Esophagus mucosa (tissue), 1 donor: ENCODE measurements at regions not wholly inside any gene's neighbourhood (a gene's known extent, or its start where the extent isn't known, plus 50 kb on each side); places are given as distances from the start of the nearest gene placed in this dataset.
"Not testable (repeated sequence)": the region's sequence is repeated elsewhere in the genome, so short reads cannot be mapped to it uniquely, and the experiment has no call there.

Experiments
- ATAC-seq: fragments of 200-7000 bp; cut with Tn5 transposase; one replicate; pipeline ENCODE4 v1.9.1; 2020
- donor health status: DM: yes; HTN: yes; CAD: no.

GRCh38 chr3:74413547-74414241 lies 200.8 kb downstream of the CNTN3 start:
- ATAC-seq: no peak

- ATAC-seq: no peak
Observed at GRCh38 chr3:74410276-74410941, 204.1 kb downstream of the CNTN3 start.

GRCh38 chr3:74409066-74409465 lies 205.4 kb downstream of the CNTN3 start:
- ATAC-seq: no peak

GRCh38 chr3:74403307-74403706 lies 211.2 kb downstream of the CNTN3 start:
- ATAC-seq: no peak

GRCh38 chr3:74402821-74403220 lies 211.6 kb downstream of the CNTN3 start:
- no peak for ATAC-seq

- no peak for ATAC-seq
Observed at GRCh38 chr3:74393426-74393825, 221.0 kb downstream of the CNTN3 start.

GRCh38 chr3:74390121-74390877 lies 224.2 kb downstream of the CNTN3 start:
- no peak for ATAC-seq

GRCh38 chr3:74387111-74387735 lies 227.2 kb downstream of the CNTN3 start:
- no peak for ATAC-seq

- no peak for ATAC-seq
Observed at GRCh38 chr3:74384159-74384558, 230.3 kb downstream of the CNTN3 start.

GRCh38 chr3:74377669-74378068 lies 236.8 kb downstream of the CNTN3 start:
- no peak for ATAC-seq

GRCh38 chr3:74376323-74376722 lies 238.1 kb downstream of the CNTN3 start:
- ATAC-seq: not testable (repeated sequence)

- ATAC-seq: no peak
Observed at GRCh38 chr3:74375653-74376052, 238.8 kb downstream of the CNTN3 start.

- ATAC-seq: no peak
Observed at GRCh38 chr3:74372743-74373142, 241.7 kb downstream of the CNTN3 start.

GRCh38 chr3:74370342-74370741 lies 244.1 kb downstream of the CNTN3 start:
- ATAC-seq: no peak

- no peak for ATAC-seq
Observed at GRCh38 chr3:74366331-74366730, 248.1 kb downstream of the CNTN3 start.

GRCh38 chr3:74363346-74363745 lies 251.1 kb downstream of the CNTN3 start:
- ATAC-seq: no peak

GRCh38 chr3:74360406-74360805 lies 254.1 kb downstream of the CNTN3 start:
- no peak for ATAC-seq

- no peak for ATAC-seq
Observed at GRCh38 chr3:74357881-74358280, 256.6 kb downstream of the CNTN3 start.

GRCh38 chr3:74353039-74353438 lies 261.4 kb downstream of the CNTN3 start:
- ATAC-seq: no peak

GRCh38 chr3:74352166-74352565 lies 262.3 kb downstream of the CNTN3 start:
- ATAC-seq: no peak

GRCh38 chr3:74351213-74351612 lies 263.2 kb downstream of the CNTN3 start:
- no peak for ATAC-seq

GRCh38 chr3:74349015-74349414 lies 265.4 kb downstream of the CNTN3 start:
- no peak for ATAC-seq

GRCh38 chr3:74347563-74348268 lies 266.7 kb downstream of the CNTN3 start:
- no peak for ATAC-seq
